ENCODE measurements at regions not wholly inside any gene's neighbourhood (a gene's known extent, or its start where the extent isn't known, plus 50 kb on each side); places are given as distances from the start of the nearest gene placed in this dataset.
"Not testable (repeated sequence)": the region's sequence is repeated elsewhere in the genome, so short reads cannot be mapped to it uniquely, and the experiment has no call there.

DNA sequence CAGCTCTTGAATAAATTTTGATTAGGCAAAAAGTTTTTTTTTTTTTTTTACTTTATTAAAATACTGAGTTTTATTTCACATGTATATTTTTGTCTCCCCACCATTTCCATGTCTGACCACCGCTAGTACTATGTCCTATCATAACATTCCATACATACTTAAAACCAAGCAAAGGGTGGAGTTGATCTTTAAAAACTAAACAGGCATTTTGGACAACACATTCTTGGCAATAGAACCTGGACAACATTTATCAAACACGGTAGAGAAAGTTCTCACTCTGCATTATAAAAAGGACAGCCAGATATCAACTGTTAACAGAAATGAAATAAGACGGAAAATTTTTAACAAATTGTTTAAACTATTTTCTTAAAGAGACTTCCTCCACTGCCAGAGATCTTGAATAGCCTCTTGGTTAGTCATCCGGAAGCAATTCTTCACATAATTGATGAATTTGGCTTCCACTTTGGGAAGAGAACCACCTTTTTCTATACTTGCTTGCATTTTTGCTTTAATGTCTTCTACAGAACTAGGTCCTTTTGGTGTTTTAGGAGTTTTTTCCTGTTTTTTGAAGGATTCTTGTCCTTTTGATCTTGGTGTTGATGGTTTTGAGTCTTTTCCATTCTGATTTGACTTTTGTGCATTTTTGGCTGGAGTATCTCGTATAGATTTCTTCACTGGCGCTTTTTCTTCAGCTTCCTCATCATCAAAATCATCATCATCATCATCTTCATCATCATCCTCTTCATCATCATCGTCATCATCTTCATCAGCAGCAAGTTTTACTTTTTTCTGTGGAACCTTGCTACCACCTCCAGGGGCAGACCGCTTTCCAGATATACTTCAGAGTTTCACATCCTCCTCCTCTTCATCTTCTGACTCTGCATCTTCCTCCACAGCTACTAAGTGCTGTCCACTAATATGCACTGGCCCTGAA, 58.7 kb downstream of the POU5F2 start:
- DNase-seq (ENCODE audit: low spot score), result not testable (repeated sequence)

DNA sequence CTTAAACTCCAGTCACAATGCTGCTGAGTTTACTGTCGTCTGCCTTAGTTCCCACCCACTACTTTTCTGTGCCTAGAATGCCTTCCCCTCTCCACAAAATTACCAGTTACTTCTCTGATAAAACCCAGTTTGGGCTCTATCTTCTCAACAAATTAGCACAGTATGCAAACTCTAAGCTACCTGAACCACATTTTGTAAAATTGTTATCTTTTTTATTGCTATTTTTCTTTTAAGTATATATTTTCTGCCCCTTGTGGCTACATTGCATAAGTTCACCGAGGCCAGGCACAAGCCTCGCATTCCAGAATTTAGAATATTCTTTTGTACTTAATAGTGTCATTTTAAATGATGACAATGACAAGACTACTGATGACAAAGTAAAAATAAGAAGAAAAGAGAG, 60.0 kb downstream of the POU5F2 start:
- no peak for DNase-seq (ENCODE audit: low spot score)

DNA sequence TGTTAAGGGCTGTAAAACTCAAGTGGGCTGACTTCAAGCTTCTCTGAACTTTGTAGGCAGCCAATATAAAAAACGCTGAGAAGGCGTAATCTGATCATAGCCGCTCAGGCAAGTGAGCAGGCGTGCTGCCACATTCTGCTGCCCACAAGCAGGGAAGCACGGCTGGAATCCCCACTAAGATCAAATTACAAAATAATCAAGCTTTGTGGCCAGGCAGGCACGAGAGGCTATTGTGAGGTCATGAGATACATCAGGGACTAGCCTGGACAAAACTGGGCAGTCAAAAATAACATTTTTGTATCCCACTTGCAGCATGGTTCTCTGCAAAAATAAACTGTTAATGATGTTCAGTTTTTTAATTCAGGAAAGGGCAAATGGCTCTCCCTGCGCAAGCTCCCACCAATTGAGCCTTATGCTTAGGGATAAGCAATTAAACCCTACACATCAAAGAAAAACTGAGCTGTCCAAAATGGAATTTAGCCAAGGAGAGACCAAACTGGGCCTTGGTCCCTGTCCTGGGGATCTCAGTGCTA, 64.0 kb downstream of the POU5F2 start:
- DNase-seq (ENCODE audit: low spot score), result peak; percentile 94

DNA sequence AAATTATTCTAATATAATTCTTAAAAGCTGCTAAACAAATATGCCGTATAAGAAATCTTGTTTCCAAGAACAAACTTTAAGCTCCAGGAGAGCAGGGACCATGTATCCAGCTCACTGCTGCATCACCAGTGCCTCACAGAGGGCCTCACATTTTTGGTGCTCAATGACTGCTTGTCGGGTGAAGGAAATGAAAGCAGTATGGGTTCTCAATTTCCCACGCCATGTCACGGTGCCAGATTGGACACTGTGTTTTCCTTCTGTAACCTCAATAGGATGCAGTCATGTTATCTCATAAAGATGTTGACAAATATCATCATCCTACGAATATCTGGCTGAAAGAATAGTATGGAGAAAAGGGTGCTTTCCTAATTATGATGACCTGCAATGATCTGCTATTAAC, 64.7 kb downstream of the POU5F2 start:
- no peak for DNase-seq (ENCODE audit: low spot score)

DNA sequence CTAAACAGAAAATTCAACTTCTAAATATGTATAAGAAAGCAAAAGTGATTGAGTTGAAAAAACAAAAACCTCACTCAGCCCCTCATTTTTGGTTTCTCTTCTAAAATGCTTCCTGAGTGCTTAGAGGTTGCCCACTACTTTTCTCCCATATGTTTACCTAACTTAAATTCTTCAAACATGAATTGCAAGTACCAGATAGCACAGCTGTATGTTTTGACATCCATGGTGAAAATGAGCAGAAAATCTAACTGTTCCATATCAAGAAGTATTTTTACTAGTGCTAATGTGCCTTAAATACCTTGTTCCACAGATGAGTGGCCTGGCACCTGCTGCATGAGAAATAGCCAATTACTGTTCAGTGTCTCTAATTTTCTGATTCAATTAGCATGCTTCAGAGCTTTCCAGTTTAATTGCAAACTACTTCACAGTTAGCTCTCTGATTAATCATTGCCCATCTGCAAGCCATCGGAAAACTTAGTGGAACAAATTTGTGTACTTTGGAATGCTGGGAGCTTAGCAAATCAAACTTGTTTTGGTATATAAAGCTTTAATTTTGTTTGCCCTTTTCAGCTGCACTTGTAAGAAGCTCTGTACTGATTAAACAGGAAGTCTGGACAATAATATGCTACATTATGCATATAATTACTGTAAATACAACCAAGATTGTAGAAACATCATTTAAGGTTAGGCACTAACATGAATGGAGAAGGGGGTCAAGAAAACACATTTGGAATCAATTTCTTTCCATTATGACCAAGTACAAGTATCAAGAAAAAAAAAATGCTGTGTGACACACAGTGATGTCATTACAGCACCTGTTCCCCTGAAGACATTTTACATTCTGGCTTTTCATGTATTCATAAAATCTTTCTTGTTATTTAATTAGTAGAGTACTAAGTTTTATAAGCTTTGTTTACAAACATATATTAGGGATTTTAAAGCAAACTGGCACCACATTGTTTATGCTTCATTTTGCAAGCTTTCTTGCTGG, 65.6 kb downstream of the POU5F2 start:
- no peak for DNase-seq (ENCODE audit: low spot score)

DNA sequence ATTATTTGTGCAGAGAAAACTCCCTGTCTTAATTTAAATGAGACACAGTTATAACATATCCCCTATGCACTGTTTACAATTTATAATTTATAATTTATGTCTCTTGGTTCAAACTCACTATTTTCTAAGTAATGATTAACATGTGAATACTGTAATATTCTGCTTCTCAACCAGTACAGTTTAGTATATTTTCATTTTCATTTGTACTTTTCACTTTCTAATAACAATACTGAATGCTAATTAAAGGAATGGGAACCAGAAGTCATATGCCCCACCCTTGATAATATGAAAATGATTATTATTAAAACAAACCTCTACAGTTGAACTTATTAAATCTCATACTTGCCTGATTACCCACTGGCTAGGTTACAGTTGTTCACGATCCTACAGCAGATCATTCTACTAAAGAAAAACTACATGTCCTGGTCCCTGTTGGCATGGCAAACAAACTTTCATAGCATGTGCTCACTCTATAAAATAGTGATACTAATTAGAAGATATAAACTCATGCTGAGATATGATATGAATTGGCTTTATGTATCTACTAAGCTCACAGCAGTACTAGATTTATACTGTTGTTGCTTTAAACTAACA, 66.4 kb downstream of the POU5F2 start:
- DNase-seq (ENCODE audit: low spot score), result no peak

DNA sequence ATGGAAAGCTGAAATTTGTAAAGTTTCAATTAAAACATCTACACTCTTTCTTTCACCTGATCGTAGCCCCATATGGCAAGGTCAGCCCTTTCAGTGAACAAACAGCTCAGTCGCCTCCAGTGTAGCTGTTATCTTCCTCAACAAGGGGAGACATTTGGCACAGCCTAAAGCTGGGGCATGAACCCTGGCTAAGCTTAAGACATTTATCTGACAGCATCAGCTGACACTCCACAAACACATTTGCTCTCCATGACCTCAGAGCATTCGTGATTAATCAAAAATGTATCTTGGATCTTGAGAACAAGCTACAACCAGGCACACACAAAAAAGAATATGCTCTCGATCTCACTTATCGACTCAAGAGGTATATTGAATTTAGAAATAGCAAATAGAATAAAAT, 67.3 kb downstream of the POU5F2 start:
- DNase-seq (ENCODE audit: low spot score), result no peak

DNA sequence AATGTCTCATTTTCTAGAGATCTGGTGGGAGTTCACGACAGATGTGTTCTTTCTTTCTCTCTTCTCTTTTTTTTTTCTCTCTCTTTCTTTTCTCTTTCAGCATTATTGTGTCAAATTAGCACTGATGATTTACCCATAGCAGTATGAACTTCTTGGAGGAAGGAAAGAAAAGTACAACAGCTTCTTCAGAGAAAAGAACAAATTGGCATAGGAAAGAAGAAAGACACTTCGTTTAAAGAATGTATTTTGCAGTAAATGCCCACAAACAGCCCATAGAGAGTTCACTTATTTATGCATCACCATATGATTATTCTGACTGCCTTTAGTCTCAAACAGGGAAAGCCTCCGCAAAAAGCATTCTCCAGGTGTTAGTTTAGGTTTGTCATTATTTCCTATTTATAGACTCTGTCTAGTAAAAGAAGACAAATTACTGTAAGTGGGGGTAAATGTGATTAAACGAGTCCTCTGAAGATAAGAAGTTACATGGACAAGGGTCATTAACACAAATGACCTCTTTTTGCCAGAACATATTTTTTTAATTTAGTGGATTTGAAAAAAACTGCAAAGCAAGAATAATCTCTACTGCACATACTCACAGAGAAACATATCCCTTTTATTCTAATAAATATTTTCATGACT, 68.0 kb downstream of the POU5F2 start:
- DNase-seq (ENCODE audit: low spot score), result no peak

DNA sequence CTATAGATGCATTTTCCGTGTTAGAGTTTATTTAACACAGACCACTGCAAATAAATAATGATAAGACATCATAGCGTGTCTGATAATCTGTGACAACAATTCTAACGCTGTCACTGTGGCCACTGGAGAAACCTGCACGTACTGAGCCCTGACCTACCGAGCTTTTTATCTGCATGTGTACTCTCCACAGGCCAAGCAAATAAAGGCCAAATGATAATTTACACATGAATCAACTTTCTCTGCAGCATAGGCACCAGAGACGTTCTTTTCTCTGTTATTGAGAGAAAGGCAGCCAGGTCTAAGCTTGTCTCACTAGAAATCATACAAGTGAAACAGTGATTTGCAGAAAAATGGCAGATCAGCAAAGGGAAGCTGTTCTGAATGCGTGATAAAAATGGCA, 75.8 kb downstream of the POU5F2 start:
- DNase-seq (ENCODE audit: low spot score), result no peak

DNA sequence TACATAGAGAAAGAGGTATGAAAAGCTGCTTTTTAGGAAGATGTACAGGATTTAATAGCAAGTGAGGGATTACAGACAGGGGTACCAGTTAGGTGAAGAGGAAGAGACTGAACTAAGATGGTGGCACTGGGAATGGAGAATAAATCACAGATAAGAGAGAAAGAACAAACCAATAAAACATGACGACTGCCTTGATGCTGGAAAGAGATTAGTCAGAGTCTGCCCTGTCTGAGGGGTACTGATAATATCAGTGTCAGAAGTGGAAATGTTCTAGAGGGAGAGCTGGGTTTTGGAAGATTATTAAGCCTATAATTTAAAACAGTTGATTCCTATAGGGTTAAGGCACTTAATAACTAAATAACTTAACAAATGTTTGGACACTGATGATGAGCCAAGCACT, 77.7 kb downstream of the NR2F1 start:
- no peak for DNase-seq (ENCODE audit: low spot score)

DNA sequence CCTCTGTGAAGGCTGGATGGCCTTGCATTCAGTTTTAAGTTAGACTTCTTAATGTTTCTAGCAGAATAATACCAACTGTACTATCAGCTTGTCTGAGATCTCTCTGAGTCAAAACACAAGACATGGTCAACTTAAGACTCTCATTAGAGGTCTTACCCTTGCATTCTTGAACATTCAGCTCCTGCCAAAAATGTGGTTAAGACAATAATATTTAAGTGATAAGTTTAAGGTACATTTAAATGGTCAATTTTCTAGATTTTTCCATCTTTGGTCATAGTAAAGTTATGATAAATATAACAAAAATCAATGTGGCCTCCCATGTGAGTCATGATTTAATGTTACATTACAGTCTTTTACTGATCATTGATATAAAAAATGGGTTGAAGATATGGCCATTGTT, 75.0 kb downstream of the NR2F1 start:
- no peak for DNase-seq (ENCODE audit: low spot score)

DNA sequence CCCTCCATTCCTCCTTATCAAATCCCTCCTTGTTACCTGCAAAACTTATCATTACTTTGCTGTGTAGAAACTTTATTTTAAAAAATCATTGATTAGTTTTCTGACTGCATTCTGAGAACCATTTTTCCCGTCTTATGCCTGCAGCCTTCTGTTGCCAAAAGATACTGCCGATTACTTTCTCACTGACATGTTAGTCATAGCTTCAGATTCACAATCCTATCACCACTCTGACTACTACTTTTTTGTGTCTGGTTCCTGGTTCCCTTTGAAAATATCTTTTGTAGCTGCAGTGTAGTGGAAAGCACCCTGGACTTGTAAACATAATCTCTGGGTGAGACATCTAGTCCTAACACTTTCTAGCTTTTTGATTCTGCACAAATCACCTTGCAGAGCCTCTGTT, 71.7 kb downstream of the NR2F1 start:
- DNase-seq (ENCODE audit: low spot score), result no peak

DNA sequence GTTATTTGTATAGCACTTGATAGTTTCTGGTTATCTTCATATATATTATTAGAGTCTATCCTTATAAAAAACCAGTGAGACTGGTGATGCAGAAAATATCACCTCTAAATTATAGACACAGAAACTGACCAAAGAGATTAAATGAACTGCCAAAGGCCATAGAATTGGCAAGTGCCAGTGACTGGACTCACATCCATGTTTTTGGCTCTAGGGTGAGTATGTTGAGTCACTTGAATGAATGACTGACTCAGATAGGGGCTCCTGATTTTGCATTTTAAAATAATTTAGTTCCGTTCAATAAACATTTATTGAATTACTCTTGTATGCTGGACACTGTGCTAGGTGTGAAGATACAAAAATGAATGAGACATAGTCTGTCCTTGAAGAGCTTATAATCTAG, 70.7 kb downstream of the NR2F1 start:
- no peak for DNase-seq (ENCODE audit: low spot score)

DNA sequence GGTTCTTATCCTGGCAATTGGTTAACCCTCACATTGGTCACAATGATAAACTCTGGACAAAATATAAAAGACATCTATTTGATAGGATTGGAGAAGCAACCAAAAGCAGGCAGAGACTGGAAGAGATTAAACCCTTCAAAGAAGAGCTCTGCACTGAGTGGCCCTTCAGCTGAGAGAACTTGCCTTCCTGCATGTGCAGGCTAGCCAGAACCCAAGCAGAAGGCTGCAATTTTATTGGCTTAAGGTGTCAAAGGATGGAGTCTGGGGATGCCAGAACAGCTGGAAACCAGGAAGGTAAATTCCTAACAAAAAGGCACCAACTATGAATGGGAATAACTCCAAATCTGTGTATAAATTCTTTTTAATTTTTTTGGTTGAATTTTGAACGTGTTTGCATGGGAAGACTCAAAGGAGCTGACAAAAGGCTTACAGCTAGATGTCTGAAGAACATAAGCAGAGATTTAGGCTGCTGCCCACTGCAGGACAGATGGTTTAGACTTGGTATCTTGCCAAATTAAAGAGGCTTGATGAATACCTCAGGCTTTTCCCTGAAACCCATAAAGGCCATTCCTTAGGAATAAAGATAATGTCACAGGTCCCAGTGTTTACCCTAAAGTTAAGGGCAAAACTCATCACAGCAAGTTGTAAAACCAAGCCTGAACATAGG, 66.3 kb downstream of the NR2F1 start:
- peak; percentile 5 for DNase-seq (ENCODE audit: low spot score)

DNA sequence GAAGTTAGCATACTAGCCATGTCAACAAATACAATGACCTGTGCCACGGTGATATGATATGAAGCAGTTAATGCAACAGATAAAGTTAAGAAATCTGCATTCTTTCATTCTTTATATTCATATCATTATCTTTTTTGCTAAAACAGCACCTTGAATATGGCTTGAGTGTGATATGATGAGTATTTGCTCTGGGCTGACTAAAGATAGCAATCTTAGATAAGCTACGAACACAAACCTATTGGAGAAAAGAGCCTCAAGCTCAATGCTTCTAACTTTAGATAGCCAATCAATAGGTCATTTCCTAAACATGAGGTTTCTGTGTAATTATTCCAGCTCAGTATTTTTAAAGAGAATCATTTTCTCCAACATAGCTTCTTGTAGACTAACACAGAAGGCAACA, 61.7 kb downstream of the NR2F1 start:
- no peak for DNase-seq (ENCODE audit: low spot score)

Measured in H4 (cell line).